BE2C (cell line): ENCODE measurements at regions not wholly inside any gene's neighbourhood (a gene's known extent, or its start where the extent isn't known, plus 50 kb on each side); places are given as distances from the start of the nearest gene placed in this dataset.

Experiments
- DNase-seq: peaks from one replicate; pipeline ENCODE4 v3.0.0-alpha.2; 2020
- H3K27me3 ChIP-seq: fragments of 250-450 bp; sonication (Bioruptor Pico); 2 replicates; pipeline ENCODE4 v1.5.1; 2020; ENCODE audit warnings: mild to moderate bottlenecking
- H3K36me3 ChIP-seq: fragments of 250-450 bp; sonication (Bioruptor Pico); 2 replicates; pipeline ENCODE4 v1.5.1; 2020; ENCODE audit warnings: mild to moderate bottlenecking
- H3K4me1 ChIP-seq: fragments of 250-450 bp; sonication (Bioruptor Pico); 2 replicates; pipeline ENCODE4 v1.5.1; 2020
- H3K4me3 ChIP-seq: 2 replicates; pipeline ENCODE4 v1.5.1; 2011; ENCODE audit warnings: low read depth, low read length
- H3K9me3 ChIP-seq: fragments of 250-450 bp; sonication (Bioruptor Pico); 2 replicates; pipeline ENCODE4 v1.5.1; 2020
- CTCF ChIP-seq: IDR thresholded peaks from 2 replicates; pipeline ENCODE4 v1.5.1; 2012; ENCODE audit warnings: mild to moderate bottlenecking, low read depth, low read length

GRCh38 chr1:14067711-14068110 is 367.7 kb downstream of the PRDM2 start:
- Histone ChIP-seq H3K9me3 (no peaks in the 10 kb centered on the region), H3K4me1 (no peaks in the 10 kb centered on the region), H3K36me3 (no peaks in the 10 kb centered on the region), H3K4me3 (no peak overlapping the region), H3K27me3 (no peaks in the 10 kb centered on the region)
- TF ChIP-seq CTCF, result no peak
- no peak for DNase-seq

- no peak overlapping the region for H3K4me3 ChIP-seq
- no peak for TF ChIP-seq CTCF
- no peaks in the 10 kb centered on the region for H3K36me3 ChIP-seq
- H3K9me3 ChIP-seq, result no peaks in the 10 kb centered on the region
- no peak for DNase-seq
- H3K4me1 ChIP-seq, result no peaks in the 10 kb centered on the region
- H3K27me3 ChIP-seq, result no peaks in the 10 kb centered on the region
Observed at GRCh38 chr1:14071581-14071980, 371.6 kb downstream of the PRDM2 start.

GRCh38 chr1:14080653-14081052 is 380.7 kb downstream of the PRDM2 start:
- no peak for DNase-seq
- Histone ChIP-seq H3K4me1 (no peaks in the 10 kb centered on the region), H3K36me3 (no peaks in the 10 kb centered on the region), H3K4me3 (no peak overlapping the region), H3K9me3 (no peaks in the 10 kb centered on the region), H3K27me3 (no peaks in the 10 kb centered on the region)
- TF ChIP-seq CTCF, result no peak

GRCh38 chr1:14082331-14082730 is 382.3 kb downstream of the PRDM2 start:
- TF ChIP-seq CTCF, result no peak
- no peaks in the 10 kb centered on the region for H3K9me3 ChIP-seq
- no peaks in the 10 kb centered on the region for H3K4me1 ChIP-seq
- H3K4me3 ChIP-seq, result no peak overlapping the region
- DNase-seq, result no peak
- no peaks in the 10 kb centered on the region for H3K27me3 ChIP-seq
- H3K36me3 ChIP-seq, result no peaks in the 10 kb centered on the region

GRCh38 chr1:14083277-14083676 is 383.3 kb downstream of the PRDM2 start:
- no peak for DNase-seq
- no peak overlapping the region for H3K4me3 ChIP-seq
- H3K27me3 ChIP-seq, result no peaks in the 10 kb centered on the region
- H3K4me1 ChIP-seq, result no peaks in the 10 kb centered on the region
- H3K9me3 ChIP-seq, result no peaks in the 10 kb centered on the region
- TF ChIP-seq CTCF, result no peak
- H3K36me3 ChIP-seq, result no peaks in the 10 kb centered on the region

- Histone ChIP-seq H3K9me3 (no peaks in the 10 kb centered on the region), H3K36me3 (no peaks in the 10 kb centered on the region), H3K4me1 (no peaks in the 10 kb centered on the region), H3K27me3 (no peaks in the 10 kb centered on the region), H3K4me3 (no peak overlapping the region)
- no peak for TF ChIP-seq CTCF
- DNase-seq, result no peak
Observed at GRCh38 chr1:14083706-14084105, 383.7 kb downstream of the PRDM2 start.
